ENCODE measurements at regions not wholly inside any gene's neighbourhood (a gene's known extent, or its start where the extent isn't known, plus 50 kb on each side); places are given as distances from the start of the nearest gene placed in this dataset.
"Not testable (repeated sequence)": the region's sequence is repeated elsewhere in the genome, so short reads cannot be mapped to it uniquely, and the experiment has no call there.

DNA sequence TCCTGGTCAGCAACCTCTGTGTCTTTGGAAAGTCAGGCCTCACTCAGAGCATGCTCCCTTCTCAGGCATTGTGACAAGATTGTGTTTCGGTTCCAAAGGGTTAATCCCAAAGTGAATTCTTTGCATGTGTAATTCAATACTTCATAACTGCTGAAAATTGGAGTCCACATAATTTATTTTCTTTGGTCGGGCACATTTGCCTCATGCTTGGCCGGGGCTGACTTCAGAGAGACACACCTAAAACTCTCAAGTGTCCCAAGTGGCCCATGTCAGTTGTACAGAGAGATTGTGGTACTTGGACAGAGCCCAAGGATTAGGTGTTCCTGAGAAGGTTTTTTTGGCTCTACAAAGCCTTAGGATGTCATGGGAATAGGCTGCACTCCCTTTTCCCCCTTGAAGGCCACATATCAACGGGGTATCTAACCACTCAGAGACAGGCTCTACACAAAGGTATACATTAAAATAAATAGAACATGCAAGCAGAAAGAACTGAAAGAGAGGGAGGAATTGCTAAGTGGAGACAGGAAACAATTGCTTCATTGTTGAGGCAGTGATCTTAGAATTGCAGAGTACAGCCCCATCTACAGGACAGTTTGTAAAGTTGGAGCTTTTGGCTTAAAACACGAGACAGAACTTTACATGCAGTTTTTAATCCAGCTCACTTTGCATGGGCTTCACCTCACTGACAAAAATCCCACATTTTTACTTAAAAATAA is 1232.3 kb upstream of the ZEB2 start:
- peak; percentile 68 for DNase-seq (ENCODE audit: low spot score)

DNA sequence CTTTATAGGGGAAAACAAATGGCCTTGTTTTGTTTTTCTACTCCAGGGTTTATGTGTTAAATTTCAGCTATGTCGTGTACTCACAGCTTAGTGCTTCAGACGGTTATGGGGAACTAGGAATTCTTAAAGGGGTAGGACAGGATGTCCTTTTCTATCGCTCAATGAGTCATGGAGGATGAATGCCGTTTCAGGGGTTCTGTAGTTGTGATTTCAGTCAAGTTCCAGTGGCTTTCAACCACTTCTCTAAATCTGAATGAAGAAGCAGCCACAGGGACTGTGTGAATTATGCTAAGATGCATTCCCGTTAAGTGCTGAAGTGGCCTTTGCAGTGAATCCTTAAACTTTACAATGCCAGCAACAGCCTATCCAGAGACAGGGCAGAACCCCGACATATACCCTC is 1231.7 kb upstream of the ZEB2 start:
- DNase-seq (ENCODE audit: low spot score), result peak; percentile 15

DNA sequence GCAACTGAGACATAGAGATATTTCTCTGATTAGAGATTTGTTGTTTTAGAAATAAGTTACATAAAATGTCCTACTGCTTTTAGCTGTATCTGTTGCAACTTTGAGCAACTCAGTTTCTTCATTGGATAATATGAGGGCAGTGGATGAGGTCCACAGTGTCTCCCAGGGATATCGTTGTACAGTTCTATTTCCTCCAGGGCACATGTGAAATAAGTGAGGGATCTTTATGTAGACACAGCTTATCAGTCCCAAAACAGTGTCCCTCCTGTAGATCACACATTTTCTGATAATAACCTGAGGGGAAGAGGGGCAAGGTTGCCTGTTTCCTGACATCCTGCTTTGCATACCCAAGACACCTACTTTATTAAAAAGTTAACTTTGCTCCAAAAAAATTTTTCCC is 1231.2 kb upstream of the ZEB2 start:
- DNase-seq (ENCODE audit: low spot score), result no peak

- DNase-seq (ENCODE audit: low spot score), result no peak
These were observed 1230.7 kb upstream of the ZEB2 start for GRCh38 chr2:145750612-145751011.

- no peak for DNase-seq (ENCODE audit: low spot score)
These were observed 1230.2 kb upstream of the ZEB2 start for GRCh38 chr2:145750144-145750543.

DNA sequence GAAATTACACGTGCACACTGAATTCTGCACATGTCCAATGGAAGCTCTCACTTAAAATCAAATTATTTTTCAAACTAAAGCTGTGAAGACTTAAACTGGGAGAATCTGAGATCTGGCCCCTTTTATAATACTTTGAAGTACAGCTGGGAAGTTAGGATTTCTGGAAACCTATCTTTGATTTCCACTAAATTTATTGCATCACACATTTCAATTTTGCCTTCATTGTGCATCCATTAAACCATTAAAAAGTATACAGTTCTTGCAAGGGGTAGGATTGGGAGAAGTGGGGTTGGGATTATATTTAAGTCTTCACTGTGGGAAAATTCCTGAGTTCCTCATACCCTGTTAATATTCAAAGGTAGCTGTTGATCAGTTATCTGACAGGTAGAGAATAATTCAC is 1229.6 kb upstream of the ZEB2 start:
- DNase-seq (ENCODE audit: low spot score), result no peak

DNA sequence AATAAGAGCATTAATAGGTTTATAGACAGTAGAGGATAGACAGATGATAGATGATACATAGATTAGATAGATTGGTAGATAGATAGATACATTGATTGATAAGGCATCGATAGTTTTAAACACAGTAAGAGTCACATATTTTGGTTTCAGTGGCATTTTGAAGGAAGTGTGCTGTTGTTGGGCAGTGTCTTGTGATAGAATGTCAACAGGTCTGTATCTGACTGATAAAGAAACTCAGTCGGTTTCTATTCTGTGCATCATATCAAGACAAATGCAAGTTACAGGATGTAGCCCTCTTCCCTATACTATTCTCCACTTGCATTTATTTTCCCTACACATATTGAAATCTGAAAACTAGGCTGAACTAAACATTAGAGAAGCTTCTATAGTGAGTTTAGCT is 1229.0 kb upstream of the ZEB2 start:
- DNase-seq (ENCODE audit: low spot score), result no peak

DNA sequence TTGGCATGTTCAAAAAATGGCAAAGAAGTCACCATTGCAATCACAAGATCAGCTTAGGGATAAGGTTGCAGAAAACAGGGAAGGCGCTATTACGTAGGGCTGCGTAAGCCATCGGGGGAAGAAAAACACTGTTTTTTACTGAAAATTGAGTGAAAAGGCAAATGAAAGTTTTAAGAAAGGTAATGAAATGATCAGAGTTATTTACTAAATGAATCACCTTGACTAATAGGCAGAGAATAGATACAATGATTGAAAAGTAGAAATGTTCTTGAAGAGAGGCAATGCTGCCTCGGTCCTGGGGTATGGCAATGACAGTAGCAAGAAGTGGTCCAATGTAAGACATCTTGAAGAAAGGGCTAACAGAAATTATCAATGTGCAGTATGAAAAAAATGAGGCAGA is 1227.8 kb upstream of the ZEB2 start:
- DNase-seq (ENCODE audit: low spot score), result no peak

- DNase-seq (ENCODE audit: low spot score), result not testable (repeated sequence)
These were observed 1225.4 kb upstream of the ZEB2 start for GRCh38 chr2:145745387-145745721.

- DNase-seq (ENCODE audit: low spot score), result no peak
These were observed 1224.8 kb upstream of the ZEB2 start for GRCh38 chr2:145744541-145745386.

DNA sequence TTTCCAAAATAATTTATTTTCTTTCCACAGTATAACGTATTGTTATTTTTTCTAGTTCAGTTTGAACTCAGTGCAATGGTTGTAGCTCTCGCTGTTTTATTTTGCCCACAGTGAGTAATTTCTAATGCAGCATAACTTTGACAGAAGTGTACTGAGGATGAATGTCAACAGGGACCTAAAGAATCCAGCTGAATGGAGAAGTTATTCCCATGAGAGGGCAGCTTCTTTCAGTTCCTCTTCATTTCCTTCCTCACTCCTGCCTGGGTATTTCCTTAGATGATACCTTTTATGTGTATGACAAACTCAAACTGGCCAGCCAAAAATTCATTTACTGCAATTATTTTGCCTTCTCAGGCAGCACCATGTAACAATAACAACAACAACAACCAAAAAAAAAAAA is 1223.1 kb upstream of the ZEB2 start:
- DNase-seq (ENCODE audit: low spot score), result no peak

GRCh38 chr2:145741636-145742035 is 1221.7 kb upstream of the ZEB2 start:
- DNase-seq (ENCODE audit: low spot score), result no peak

- DNase-seq (ENCODE audit: low spot score), result no peak
These were observed 1221.3 kb upstream of the ZEB2 start for GRCh38 chr2:145741181-145741580.

DNA sequence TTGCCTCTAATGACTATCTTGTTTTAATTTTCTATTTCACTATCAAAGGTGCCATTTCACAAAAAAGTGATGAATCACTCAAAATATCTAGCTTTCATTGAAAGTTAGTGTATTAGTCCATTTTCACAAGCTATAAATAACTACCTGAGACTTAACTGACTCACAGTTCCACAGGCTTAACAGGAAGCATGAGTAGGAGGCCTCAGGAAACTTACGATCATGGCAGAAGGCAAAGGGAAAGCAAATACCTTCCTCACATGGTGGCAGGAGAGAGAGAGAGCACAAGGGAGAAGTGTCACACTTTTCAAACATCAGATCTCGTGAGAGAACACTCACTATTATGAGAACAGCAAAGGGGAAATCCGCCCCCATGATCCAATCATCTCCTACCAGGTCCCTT is 1220.4 kb upstream of the ZEB2 start:
- no peak for DNase-seq (ENCODE audit: low spot score)

DNA sequence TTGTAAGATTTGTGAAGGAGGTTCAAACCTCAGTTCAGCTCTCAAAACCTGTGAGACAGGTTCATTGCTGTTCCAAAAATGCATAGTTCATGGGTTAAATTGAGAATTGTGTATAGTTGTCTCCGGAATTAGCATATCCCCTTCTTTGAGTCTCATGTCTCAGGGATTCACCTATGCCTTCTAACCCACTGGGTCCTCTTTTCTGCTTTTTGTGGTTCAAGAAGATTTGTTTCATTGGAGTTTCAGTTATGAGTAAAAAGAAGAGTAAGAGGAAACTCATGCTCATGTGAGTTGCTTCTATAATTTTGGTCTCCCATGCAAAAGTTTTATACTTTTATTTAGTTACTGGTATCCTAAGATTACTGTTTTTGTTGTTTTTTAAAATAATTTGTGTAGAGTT is 1219.8 kb upstream of the ZEB2 start:
- no peak for DNase-seq (ENCODE audit: low spot score)

DNA sequence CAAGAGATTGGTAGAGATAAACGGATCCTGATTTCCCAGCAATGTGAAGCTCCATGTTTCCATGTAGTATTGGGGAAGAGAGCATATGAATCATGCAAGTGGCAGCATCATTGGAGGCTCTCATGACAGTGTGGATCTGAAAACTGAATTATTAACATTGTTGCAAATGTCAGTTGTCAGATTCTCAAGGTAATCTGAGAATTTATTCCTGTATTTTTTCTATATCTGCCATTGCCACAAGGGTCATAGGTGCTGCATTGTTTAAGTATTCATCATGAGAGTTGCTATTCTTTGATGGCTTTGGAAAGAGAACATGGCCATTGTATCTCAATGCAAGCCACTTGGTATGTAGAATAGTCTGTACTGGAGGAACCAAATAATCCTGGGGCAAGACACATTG is 1217.0 kb upstream of the ZEB2 start:
- DNase-seq (ENCODE audit: low spot score), result no peak

DNA sequence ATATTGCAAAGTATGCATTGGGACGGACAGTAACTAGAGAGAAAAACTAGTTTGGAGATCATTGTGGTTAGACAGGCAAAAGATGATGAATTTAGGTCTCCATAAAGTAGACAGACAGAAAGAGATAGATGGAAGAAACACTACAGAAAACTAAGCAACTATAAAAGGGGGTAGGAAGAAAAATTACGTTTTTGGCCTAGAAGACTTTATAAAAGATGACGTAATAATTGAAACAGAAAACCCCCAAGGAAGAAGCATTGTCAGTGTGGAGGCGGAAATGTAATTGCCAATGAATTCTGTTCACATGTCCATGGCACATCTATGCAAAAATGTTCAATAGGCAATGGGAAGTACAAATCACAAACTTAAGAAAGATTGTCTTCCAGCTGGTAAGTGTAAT is 1211.5 kb upstream of the ZEB2 start:
- DNase-seq (ENCODE audit: low spot score), result no peak

DNA sequence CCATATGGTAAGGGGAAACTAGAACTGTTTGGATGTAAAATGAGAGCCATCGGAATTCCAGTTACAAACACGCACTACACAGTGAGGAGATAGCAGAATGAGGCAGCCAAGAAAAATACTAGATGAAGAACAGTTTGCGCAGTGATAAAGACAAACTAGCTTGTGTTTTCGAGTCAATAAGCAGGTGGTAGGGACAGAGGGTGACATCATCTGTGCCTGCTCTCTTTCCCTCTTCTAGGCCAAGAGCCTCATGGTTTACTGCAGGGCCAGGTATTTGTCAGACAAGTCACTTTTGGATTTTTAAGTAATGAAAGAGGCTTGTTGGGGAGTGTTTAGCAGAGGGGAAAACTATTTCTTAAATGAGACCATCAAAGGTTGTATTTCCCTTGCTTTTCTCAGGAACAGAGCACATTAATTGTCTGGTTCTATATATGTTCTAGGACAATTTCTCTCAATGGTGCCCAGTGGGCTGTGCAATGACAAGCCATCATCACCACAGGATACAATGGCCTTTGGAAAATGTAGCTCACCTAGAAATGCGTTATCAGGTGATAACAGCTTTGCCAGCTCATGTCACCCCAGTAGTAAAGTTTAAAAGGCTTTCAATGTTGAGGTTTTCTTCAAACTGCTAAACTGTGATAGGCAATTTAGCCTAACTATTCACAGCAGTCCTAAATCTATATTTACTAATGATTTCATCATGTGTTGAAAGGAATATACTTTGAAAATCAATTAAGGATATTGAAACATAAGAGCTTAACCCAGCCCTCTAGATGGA is 1210.3 kb upstream of the ZEB2 start:
- no peak for DNase-seq (ENCODE audit: low spot score)

DNA sequence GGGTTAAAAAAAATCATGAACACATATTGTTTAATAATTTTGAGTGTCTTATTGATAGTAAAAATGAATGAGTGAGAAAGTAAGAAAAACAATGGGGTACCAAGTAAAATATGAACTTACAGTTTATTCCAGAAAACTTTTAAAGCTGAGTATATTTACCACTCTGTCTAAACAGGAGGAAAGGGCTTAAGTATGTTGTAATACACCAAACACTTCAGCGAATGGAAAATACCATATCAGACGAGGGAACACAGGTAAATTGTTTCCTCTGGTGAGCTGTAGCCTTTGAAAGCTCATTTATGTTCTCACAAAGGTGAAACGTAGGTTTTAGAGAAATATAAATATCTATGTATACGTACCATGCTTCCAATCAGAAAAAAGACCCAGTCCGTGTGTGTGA is 1209.6 kb upstream of the ZEB2 start:
- DNase-seq (ENCODE audit: low spot score), result no peak

DNA sequence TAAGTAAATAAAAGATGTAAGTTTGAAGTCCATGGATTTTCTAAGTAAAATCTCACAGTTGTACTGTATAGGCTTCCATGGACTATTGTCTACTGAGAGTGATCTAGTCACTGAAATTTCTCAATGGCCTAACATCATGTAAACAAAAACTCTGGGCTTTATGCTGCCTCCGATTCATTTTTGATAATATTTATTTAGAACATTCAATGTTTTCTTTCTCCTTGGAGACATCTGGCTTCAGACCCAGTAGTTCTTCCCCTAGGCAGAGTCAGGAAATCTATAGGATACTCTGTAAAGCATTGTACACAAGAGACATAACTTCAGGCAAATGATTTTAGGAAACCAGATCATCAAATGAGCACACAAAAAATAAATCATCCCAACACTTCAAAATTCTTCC is 1208.6 kb upstream of the ZEB2 start:
- DNase-seq (ENCODE audit: low spot score), result no peak

DNA sequence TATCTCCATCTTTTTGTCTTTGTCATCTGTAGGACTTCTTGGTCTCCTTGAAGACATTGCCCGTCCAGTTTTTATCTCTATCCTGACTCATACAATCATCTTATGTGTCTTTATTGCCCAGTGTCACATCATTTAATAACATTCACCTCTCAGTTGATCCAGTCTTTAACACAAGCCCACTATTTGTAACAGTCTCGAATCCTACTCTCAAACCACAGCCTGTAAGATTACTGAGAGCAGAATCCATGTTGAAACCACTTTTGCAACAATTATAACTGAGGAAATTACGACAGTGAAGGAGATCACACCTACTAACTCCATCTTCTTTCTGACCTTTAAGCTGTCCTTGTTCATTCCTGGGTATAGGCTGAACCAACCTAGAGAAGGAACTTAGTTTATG is 1206.0 kb upstream of the ZEB2 start:
- DNase-seq (ENCODE audit: low spot score), result no peak

- no peak for DNase-seq (ENCODE audit: low spot score)
These were observed 1204.5 kb upstream of the ZEB2 start for GRCh38 chr2:145724311-145724898.

DNA sequence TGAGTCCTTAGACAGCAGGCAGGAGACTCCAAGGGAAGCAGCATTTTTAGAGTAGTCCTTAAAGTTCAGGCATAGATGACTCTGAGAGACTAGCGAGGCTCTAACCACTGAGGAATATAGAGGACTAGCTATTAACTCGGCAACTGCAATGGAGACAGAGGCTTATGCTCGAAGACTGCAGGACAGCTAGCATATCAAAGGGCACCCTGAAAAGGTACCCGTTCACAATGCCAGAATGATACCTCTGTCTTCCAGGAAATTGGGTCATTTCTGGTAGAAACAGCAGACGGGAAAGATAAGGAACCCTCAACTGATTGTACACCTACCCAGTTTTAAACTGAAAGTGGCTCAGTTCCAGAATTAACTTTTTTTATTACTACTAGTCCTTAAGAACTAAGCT is 1204.0 kb upstream of the ZEB2 start:
- no peak for DNase-seq (ENCODE audit: low spot score)

All from iPS-NIHi11 (cell line).